ENCODE measurements at regions not wholly inside any gene's neighbourhood (a gene's known extent, or its start where the extent isn't known, plus 50 kb on each side); places are given as distances from the start of the nearest gene placed in this dataset.
"Not testable (repeated sequence)": the region's sequence is repeated elsewhere in the genome, so short reads cannot be mapped to it uniquely, and the experiment has no call there.

DNA sequence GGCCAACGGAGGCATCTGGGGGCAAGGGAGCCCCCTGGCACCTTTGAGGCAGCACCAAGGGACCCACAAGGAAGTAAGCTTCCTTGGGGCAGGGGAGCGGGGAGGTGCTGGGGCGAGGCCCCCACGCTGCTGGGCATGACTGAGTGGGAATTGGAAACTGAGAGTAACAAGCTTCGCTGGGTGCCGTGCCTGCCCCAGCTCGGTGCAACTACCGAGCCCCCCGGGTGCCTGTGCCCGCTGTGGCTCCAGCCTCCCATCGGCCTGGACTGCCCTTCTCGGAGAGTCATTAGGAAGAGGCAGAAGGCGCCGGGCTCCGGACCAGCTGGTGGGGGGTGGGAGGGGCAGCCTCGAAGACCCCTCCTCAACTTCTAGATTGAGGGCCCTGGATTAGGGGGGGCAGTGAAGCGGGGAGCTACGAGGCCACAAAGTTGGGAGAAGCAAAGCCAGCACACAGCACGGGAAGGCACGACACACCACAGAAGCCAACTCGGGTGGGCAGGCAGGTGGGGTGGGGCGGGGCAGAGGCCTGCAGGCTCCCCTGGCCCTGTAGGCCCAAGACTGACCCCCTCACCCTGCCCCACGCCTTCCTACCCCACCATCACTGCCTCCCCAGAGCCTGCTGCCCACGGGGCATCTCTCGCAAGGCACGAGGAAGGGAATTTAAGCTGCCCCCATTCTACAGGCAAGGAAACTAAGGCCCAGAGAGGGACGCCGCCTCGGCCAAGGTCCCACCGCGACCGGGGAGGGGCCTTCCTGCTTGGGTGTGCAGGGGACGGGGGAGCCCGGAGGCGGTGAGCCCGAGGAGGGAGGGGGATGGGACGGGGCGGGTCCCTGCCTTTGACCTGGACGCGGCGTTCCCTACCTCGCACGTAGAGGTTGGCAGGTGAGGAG is 83.2 kb downstream of the PTPRS start:
- DNase-seq, result no peak

DNA sequence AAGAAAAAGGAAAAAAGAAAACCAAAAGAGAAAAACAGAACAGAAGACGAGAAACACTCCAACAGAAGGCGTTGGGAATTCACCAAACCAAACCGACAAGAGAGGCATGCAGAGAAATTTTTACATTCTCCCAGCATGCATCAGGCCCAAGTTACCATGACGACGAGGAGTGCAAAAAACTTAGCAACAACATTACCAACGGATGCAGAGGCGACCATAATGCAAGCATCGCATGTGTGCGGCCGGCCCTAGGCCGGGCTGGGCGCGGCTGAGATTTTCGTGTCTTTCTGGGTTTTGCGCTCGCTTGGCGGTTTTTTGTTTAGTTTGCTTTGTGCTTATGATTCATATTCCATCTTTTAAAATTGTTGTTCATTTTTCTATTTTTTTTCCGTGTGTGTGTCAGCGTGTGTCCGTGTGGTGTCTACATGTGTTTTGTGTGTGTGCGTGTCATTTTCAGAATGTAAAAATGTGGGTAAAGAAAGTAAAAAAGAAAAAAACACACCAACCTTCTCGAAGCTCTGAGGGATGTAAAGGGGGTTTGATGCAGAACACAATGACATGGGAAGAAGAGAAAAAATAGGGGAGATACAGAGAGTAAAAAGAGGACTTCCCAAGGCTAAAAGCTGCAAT is 84.9 kb downstream of the PTPRS start:
- DNase-seq, result no peak

DNA sequence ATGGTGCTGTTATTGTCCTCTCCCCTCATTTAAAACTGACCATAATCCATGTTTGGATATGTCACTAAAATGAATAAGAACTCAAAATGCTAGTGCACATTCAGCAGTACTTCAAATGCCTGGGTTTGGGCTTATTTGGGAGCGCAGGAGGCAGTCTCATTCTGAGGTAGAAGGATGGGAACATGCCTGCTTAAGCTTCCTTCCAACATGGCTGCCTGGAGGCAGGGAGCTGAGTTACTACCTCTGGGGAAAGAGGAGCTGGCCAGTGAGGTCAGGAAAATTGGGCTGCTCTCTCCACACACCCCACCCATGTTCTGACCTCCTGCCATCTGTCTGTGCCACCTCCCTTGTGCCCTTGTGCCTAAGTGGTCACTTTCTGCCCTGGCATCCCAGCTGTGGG is 85.7 kb downstream of the PTPRS start:
- DNase-seq, result no peak

DNA sequence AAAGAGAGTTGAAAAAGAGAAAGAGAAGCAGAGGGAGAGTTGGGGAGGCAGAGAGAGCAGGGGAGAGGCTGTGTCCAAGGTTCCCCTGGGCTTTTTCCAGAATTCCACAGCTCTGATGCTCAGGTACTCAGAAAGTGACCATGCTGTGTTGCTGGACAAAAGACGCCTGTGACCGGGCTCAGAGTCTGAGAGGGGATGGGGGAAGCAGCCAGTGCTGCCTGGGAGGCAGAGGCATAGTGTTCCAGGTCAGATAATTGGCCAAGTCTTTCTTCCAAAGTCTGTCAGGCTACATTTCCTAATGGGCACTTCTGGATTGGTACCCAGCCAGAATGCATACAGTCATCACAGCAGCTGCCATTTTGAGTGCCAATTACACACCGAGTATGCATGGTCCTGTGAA is 86.1 kb downstream of the PTPRS start:
- no peak for DNase-seq

DNA sequence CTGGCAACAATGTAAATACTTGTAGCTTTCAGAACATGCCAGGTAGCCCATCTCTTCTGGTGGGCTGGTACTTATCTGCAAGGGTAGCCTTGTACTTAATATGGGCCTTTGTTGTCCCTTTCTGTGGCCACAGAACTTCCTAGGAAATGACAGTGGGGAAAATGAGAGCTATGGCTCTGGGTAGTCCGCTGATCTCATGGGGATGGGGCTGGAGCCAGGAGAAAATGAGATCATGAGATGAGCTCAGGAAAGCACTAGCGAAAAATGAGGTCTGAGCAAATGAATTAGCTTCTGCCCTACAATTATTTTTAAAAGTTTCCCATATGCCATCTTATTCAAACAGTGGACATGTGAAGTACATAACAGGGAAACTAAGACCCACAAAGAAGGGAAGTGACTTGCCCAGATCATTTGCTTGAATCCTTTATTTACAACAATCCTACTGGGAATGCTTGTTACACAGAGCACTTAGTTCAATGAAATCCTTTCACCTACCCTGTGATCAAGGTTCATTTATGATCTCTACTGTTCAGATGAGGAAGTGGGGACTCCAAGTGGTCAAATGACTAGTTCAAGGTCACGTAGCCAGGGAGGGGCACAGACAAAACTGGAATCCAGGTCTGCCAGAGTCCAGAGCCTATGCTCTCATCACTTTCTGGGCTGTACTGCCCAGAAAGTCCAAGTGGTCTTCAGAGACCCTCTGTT is 87.1 kb downstream of the PTPRS start:
- peak; percentile 39 for DNase-seq

DNA sequence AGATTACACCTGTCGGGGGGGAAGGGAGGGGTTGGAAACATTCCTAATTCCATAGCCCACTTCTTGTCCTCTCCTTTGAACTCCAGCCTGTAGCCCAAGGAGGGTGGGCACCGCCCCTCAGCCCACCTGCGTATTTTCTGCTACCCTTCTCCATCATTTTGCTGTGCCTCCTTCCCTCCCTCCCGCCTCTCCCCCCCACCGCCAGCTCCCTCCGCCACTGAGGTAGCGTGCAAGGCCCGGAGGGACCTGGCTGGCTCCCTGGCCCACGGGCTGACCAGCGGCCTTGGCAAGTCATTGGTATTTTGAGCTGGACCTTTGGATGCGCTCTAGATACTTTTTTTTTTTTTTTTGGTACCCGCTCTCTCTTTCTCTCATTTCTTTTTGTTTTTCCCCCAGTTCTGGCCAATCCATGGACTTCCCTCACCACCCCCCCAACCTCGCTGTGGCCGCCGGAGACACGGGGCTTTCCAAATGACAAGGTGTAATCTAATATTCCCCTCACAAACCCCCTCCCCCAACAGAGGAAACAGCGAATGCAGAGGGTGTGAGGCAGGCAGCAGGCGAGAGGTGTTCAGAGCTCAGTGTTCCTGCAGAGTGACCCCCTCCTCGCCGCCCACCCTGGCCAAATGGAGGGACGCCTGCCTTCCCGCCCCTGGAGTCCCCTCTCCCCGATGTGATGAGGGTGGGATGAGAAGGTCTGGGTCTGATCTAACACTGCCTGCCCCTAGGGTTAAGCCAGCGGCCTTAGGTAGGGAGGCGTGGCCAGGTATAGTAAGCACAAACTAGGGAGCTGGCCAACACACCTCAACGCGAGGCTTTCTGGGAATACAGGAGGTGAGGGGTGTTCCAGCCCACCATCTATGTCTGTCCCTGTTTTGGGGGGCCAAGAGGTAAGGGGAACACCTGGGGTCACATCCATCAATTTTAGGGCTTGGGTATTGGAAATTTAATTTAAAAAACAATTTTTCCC is 89.2 kb downstream of the PTPRS start:
- DNase-seq, result no peak

DNA sequence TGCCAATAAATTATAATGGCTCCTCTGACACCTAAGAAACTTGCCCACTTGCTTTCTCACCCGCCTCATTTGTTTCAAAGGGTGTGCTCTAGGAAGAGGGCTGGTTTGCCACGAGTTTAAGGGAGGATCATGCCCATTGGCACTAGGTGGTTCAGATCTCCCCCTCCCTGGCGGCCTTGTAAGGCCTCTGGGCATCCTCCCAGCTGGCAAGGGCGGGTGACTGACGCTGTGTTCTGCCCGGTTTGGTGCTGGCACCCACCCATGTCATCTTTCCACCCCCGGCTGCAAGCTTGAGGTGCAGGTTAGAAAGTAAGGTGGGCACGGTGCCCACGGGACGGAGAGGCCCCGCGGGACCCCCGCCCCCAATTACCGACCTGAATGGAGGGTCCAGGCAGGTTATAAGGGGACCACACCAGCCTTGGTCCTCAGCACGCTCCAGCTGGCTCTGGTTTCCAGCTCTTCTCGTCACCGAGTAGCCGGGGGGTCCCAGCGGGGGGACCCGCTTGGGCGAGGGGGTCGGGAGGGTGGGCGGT is 90.4 kb downstream of the PTPRS start:
- no peak for DNase-seq

DNA sequence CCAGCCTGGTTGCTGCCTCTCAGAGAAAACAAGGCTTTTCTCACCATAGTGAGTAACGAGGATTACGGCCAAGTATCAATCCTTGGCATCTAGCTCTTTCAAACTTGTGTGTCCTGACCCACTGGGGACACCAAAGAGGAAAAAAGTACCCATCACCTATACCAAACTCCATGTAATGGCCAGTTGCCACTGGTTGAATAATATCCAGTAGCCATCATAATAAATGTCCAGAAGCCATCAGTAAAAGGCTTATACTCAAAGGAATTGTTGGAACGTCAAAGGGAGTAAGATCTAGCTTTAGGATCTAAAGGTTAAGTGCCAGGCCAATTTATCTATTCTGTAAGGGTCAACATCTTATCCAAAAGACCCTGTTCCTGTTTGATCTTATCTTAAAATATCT is 91.1 kb downstream of the PTPRS start:
- no peak for DNase-seq

DNA sequence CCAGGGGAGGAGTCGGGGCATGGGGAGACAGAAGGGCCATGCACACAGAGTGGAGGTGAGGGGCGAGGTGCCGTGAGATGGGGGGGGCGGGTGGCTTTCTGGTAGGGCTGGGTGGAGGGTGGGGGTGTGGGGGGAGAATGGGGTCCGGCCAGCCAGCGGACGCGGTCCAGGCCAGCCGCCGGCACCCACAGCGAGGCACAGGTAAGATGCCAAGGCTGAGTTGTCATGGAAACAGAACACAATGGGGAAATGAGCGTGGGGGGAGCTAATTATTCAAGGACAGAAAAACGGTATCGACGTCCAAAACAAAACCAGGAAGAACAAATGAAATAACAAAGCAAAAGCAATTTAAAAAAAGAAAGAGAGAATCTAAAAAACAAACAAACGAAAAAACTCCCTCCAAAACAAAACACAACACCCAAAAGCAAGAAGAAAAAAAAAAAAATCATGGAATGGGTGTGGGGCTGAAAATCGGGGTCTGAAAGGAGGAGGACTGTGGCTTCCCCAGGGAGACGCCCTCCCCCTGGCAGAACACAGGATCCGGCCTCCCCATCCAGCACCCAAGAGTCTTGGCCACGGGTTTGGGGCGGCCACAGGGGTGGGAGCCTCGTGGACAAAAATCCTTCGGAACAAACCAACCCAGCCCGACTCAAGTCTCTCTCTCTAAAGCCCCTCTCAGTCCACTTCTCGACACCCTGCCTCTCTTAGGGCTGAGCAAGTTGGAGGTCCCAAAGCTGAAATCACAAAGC is 92.5 kb downstream of the PTPRS start:
- peak; percentile 18 for DNase-seq

DNA sequence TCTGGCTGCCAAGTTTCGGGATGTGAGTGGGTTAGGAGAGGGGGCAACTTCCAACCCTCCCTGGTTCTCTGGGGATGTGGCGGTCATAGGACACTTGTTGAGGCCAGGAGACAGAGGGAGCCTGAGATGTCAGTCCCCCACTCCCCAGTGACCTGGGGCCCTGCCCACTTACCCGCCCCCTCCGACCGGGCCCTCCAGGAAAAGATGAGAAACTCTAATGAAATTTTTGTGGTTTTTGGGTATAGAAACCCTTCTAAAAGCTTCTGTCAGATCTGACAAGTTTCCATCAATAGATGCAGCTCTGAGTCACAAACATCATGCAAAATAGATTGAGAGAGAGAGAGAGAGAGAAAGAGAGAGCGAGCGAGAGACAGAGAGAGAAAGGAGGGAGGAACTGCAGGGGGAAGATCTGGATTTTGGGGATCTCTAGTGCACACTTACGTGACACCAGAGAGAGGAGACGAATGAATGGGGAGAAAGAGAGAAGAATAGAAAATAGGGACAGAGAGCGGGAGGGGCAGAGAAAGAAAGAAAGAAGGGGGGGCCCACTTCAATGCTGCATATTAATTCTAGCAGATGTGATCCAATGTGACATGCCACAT is 94.0 kb downstream of the PTPRS start:
- DNase-seq, result no peak

DNA sequence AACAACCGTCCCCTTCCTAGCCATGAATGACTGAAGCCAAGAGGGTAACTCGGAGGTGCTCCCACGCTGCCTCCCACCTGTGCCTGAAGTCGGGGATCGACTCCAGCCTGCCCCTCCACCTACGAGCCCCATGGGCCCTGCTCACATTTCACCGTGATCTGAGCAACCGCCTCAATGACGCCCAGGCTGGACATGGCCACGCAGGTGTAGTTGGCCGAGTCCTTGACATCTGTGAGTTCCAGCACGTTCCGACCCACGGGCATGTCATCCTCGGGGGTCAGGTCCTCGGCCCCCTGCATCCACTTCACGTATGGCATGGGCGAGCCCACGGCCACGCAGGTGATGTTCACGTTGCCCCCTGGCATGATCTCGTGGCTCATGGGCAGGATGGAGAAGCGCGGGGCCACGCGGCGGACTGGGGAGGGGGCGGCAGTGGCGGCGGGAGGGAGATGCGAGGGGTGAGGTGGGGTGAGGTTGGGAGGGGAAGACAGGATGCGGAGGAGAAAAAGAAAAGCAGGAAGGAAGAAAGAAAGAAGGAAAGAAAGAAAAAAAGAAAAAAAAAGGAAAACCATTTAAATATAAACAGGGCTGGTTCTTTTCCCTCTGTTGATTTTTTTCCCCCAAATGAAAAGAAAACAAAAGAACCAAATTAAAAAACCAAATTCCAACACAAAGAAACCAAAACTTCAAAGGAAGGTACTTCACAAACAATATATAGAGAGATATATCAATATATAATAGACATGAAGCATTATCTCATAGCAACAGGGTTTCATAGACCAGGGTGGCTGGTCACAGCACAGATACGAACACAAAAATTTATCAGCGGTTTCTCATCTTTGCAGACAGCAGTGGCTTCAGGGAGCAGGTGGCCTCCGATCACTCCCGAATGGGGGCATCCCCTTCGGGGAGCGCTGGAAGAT is 94.7 kb downstream of the PTPRS start:
- no peak for DNase-seq

DNA sequence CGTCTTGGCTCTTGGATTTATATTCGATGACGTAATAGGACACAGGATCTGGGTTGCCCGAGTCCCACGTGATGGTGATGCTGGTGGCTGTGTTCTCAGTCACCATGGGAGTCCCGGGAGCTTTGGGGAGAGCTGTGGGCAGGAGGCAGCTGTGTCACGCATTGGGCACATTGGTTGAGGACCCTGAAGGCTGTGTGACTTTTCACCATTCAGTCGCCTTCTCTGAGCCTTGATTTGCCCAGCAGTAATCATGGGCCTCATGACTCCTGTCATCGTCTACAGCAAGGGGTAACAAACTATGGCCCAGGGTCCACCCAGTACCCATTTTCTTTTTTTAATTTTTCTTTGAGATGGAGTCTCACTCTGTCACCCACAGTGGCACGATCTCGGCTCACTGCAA is 96.3 kb downstream of the PTPRS start:
- DNase-seq, result no peak

DNA sequence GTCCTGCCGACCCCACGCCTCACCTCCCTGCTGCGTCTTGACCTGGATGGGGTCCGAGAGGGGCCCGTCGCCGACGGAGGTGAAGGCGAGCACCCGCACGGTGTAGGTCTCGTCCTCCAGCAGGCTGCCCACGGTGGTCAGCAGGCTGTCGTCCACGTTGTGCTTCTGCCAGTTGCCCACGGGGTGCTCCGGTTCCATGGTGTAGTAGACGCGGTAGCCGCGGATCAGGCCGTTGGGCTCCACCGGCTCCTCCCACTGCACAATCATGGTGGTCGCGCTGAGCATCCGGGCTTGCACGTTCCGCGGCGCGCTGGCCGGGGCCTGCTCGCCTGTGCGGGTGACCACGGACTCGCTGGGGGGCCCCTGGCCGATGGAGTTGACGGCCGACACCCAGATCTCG is 96.7 kb downstream of the PTPRS start:
- DNase-seq, result no peak

DNA sequence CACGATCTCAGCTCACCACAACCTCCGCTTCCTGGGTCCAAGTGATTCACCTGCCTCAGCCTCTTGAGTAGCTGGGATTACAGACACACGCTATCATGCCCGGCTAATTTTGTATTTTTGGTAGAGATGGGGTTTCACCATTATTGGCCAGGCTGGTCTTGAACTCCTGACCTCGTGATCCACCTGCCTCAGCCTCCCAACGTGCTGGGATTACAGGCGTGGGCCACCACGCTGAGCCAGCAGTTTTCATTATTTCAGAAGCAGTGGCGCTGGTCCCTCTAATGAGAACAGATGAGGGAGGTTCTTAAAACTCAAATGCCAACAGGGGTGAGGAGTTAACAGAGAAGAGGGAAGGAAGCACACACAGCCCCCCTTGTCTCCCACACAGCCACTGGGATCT is 98.7 kb downstream of the PTPRS start:
- DNase-seq, result not testable (repeated sequence)

DNA sequence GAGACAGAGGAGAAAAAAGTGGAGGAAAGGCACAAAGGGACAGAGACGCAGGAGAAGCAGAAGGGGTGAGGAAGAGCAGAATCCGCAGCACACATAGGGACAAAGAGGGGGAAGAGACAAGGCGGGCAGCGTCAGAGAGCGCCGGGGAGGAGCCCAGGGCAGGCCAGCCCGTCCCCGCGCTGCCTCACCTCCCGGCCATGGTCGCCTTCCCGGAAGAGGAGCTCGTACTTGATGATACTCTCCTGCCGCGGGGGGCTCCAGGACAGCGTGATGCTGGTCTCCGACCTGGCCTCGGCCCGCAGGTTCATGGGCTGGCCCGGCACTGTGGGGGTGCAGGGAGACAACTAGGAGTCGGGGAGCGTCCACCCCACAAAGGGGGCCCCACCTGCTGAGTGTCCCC is 100.6 kb downstream of the PTPRS start:
- DNase-seq, result no peak

DNA sequence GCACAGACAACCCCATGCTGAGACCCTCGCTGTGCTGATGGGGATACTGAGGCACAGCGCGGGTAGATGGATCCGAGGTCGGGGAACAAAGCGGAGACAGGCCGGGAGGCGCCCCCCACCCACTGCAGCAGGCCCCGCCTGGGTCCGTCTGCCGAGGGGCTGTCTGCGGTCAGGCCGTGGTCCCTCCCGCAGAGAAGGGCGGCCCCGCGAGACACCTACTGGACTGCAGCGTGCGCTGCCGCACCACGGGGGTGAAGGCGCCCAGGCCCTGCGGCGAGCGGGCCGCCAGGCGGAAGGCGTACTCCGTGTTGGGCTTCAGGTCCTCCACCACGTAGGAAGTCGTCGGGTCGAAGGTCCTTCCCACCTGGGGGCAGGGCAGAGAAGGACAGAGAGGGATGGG is 101.9 kb downstream of the PTPRS start:
- no peak for DNase-seq

DNA sequence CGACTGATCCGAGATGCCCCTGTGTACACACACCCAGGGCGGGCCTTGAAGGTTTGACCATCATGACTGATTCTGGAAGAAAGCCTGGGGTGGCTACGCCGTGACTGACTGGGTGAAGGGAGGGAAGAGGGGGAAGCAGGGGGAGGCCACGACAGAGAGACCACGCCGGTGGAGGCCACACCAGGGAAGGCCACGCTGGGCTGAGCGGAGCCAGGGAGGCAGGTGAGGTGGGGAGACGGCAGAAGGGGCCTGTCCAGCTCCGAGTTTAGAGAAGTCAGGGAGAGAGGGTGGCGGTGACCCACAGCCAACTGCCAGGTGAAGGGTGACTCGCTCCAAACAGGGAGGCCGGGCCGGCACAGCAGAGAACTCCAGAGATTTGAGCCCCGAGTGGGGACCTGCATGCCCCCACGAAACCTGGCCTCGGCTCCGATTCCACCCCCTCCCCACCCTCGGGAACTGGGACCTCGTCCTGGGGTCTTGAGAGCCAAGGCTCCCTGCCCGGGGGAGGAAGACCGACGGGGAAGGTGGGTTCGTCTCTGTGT is 102.6 kb downstream of the PTPRS start:
- DNase-seq, result no peak

DNA sequence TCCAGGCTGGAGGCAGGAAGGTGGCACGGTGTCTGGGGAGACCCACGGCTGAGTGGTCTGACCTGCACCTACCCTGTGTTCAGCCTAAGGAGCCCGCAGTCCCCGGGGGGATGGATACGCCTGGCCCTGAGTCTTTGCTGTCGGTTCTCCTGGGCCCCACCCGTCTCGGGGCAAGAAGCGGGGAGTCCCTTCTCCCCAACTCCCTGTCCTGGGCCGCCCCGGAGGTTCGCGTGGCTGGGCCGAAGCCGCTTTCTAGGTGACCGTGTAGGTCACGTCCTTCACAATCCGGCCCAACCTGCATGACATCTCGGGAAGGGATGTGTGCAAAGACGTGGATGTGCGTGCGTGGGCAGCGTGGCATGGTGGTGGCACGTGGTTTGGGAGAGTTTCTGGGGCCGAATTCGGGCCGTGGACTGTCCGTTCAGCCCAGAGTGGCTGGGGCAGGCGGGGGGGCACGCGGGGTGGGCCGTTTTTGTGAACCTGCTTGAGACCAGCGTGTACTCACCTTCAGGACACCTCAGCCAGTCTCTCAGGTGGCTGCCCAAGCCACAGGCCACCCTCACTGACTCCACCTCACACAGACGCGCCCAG is 103.3 kb downstream of the PTPRS start:
- DNase-seq, result no peak

DNA sequence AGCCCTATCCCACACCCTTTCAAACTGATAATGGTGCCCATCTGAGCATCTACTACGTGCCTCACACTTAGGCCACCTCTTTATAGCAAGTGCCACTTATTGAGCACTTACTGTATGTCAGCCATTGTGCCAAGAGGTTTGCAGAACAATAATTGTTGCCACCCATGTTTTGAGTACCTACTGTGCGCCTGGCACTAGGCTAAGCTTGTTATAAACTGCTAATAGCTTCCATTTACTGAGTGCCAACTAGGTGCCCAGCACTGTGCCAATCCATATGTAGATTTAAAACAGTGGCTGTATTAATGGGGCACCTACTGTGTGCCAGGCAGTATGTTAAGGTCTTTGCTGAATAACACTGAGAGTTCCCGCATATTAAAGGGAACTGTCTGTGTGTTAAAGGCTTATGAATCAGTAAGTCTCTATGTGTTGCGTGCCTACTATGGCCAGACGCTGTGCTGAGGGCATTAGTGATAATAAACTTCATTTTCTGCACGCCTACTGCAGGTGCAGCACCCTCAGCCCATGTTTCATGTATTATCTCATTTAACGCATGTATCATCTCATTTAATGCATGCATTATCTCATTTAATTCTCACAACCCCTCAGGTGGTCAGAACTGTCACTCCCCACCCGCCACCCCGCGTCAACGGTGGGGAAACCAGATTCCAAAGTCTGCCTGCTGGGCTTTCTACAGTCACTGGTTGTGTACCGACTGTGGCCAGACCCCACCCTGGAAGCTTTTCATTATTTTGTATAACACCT is 105.0 kb downstream of the PTPRS start:
- DNase-seq, result no peak

Measured in NCI-H69 (cell line).